DOHH2 (cell line): ENCODE measurements at regions not wholly inside any gene's neighbourhood (a gene's known extent, or its start where the extent isn't known, plus 50 kb on each side); places are given as distances from the start of the nearest gene placed in this dataset.

Experiments used
- CTCF ChIP-seq: fragments of 200-600 bp; sonication (generic); IDR thresholded peaks from one replicate; pipeline ENCODE4 v1.5.1; 2014; ENCODE audit warnings: antibody characterized with exemption, mild to moderate bottlenecking, low read depth, low read length; ENCODE audit not compliant: poor library complexity, severe bottlenecking
- EZH2phosphoT487 ChIP-seq: fragments of 200-600 bp; sonication (generic); IDR thresholded peaks from 2 replicates; pipeline ENCODE4 v1.6.1; 2017; ENCODE audit warnings: borderline replicate concordance, mild to moderate bottlenecking, antibody characterized with exemption, low read length, moderate library complexity, mixed read lengths

- no peak for TF ChIP-seq CTCF
- no peak for TF ChIP-seq EZH2phosphoT487
Measured at GRCh38 chr5:4873652-4874051, 266.5 kb upstream of the ADAMTS16 start.
